ENCODE measurements at regions not wholly inside any gene's neighbourhood (a gene's known extent, or its start where the extent isn't known, plus 50 kb on each side); places are given as distances from the start of the nearest gene placed in this dataset.

GRCh38 chr22:35192129-35192918, 65.0 kb upstream of the HMGXB4 start:
- H3K4me1 ChIP-seq = no peaks in the 10 kb centered on the region

GRCh38 chr22:35195226-35195625, 62.1 kb upstream of the HMGXB4 start:
- TF ChIP-seq POLR2AphosphoS5 (IDR thresholded peaks at IDR 0.05) (no peak), EP300 (IDR thresholded peaks at IDR 0.05) (no peak), POLR2A (IDR thresholded peaks at IDR 0.05) (no peak), CTCF (IDR thresholded peaks at IDR 0.05) (no peak)

More at GRCh38 chr22:35192129-35192918, 65.0 kb upstream of the HMGXB4 start:
- no peak for TF ChIP-seq POLR2AphosphoS5 (IDR thresholded peaks at IDR 0.05)
- TF ChIP-seq POLR2A (IDR thresholded peaks at IDR 0.05) = no peak
- TF ChIP-seq EP300 (IDR thresholded peaks at IDR 0.05) = no peak
- no peak for TF ChIP-seq CTCF (IDR thresholded peaks at IDR 0.05)
- Histone ChIP-seq H3K27me3 (peaks cover 8% of the 10 kb centered on the region), H3K9me3 (peaks cover 14% of the 10 kb centered on the region), H3K27ac (no peak overlapping the region), H3K36me3 (no peaks in the 10 kb centered on the region), H3K4me3 (no peak overlapping the region)
- 62% methylated on average over 8 of the region's 8 CpGs for WGBS
- DNase-seq (ENCODE audit: low spot score in 2 of 2) = no peak

DNA sequence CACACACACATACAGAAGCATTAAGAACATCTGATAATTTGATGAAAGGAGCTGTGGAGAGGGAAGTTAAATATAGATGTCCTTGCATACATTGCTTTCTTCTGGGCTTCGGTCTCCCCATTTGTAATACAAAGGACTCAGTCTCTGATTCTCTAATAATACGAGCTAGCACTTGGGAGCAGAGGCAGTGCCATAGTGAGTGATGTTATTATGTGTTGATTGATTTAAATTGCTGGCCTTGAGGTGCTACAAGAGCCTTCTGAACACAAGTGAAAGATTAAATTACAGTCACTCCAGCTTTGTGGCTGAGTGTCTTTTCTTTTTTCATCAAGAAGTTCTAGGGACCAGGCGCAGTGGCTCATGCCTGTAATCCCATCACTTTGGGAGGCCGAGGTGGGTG, 61.5 kb upstream of the HMGXB4 start:
- Histone ChIP-seq H3K4me3 (no peak overlapping the region), H3K9me3 (no peaks in the 10 kb centered on the region), H3K36me3 (no peaks in the 10 kb centered on the region), H3K4me1 (no peaks in the 10 kb centered on the region), H3K27ac (no peak overlapping the region), H3K27me3 (peaks cover 23% of the 10 kb centered on the region)
- 70% methylated on average over 4 of the region's 4 CpGs for WGBS
- no peak for TF ChIP-seq EP300 (IDR thresholded peaks at IDR 0.05)
- TF ChIP-seq POLR2AphosphoS5 (IDR thresholded peaks at IDR 0.05) = no peak
- no peak for TF ChIP-seq POLR2A (IDR thresholded peaks at IDR 0.05)
- TF ChIP-seq CTCF (IDR thresholded peaks at IDR 0.05) = no peak
- DNase-seq (ENCODE audit: low spot score in 2 of 2) = no peak

More at GRCh38 chr22:35195226-35195625, 62.1 kb upstream of the HMGXB4 start:
- no peak overlapping the region for H3K4me3 ChIP-seq
- H3K9me3 ChIP-seq = peaks cover 2% of the 10 kb centered on the region
- WGBS = 81% methylated on average over 15 of the region's 15 CpGs
- no peak for DNase-seq (ENCODE audit: low spot score in 2 of 2)
- H3K27ac ChIP-seq = no peak overlapping the region
- no peaks in the 10 kb centered on the region for H3K4me1 ChIP-seq
- H3K27me3 ChIP-seq = peaks cover 22% of the 10 kb centered on the region
- H3K36me3 ChIP-seq = no peaks in the 10 kb centered on the region

- H3K4me1 ChIP-seq = no peaks in the 10 kb centered on the region
- TF ChIP-seq POLR2A (IDR thresholded peaks at IDR 0.05) = no peak
- WGBS = 77% methylated on average over 4 of the region's 4 CpGs
- H3K27ac ChIP-seq = no peak overlapping the region
- H3K4me3 ChIP-seq = no peak overlapping the region
- no peak for DNase-seq (ENCODE audit: low spot score in 2 of 2)
- no peaks in the 10 kb centered on the region for H3K9me3 ChIP-seq
- no peaks in the 10 kb centered on the region for H3K36me3 ChIP-seq
- H3K27me3 ChIP-seq = peaks cover 23% of the 10 kb centered on the region
These were observed 60.2 kb upstream of the HMGXB4 start for GRCh38 chr22:35197071-35197470.

- no peak overlapping the region for H3K27ac ChIP-seq
- H3K9me3 ChIP-seq = no peaks in the 10 kb centered on the region
- no peaks in the 10 kb centered on the region for H3K36me3 ChIP-seq
- H3K4me1 ChIP-seq = no peaks in the 10 kb centered on the region
- H3K27me3 ChIP-seq = peaks cover 23% of the 10 kb centered on the region
- no peak for TF ChIP-seq POLR2AphosphoS5 (IDR thresholded peaks at IDR 0.05)
- H3K4me3 ChIP-seq = no peak overlapping the region
- no peak for DNase-seq (ENCODE audit: low spot score in 2 of 2)
- WGBS = 60% methylated on average over 3 of the region's 3 CpGs
These were observed 59.4 kb upstream of the HMGXB4 start for GRCh38 chr22:35197886-35198285.

DNA sequence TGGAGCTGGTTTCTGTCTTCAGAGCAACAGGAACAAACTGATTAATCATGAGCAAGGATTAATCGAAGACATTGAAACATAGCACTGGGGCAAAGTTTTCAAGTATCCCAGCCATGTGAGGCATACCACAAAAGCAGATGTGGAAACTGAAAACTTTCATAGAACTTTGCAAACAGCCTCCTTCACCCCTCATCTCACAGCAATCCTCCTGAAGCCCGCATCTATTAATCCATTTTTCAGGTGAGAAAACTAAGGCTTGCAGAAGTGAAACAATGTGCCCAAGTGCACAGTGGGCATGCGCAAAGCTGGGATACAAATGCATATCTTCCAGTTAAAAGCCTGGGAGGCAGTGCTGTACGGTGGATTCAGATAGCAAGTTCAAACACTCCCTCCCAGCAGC, 58.6 kb upstream of the HMGXB4 start:
- Histone ChIP-seq H3K27me3 (peaks cover 23% of the 10 kb centered on the region), H3K4me3 (no peak overlapping the region), H3K9me3 (no peaks in the 10 kb centered on the region), H3K36me3 (no peaks in the 10 kb centered on the region), H3K4me1 (no peaks in the 10 kb centered on the region), H3K27ac (no peak overlapping the region)
- DNase-seq (ENCODE audit: low spot score in 2 of 2) = no peak
- TF ChIP-seq POLR2AphosphoS5 (IDR thresholded peaks at IDR 0.05) (no peak), CTCF (IDR thresholded peaks at IDR 0.05) (no peak), POLR2A (IDR thresholded peaks at IDR 0.05) (no peak), EP300 (IDR thresholded peaks at IDR 0.05) (no peak)
- WGBS = 54% methylated on average over 4 of the region's 4 CpGs
